Lower leg skin (tissue), 4 donors: ENCODE measurements at regions not wholly inside any gene's neighbourhood (a gene's known extent, or its start where the extent isn't known, plus 50 kb on each side); places are given as distances from the start of the nearest gene placed in this dataset.

ENCODE experiments used
- DNase-seq, 2 donors: peaks; one replicate each; pipeline ENCODE4 v3.0.0-alpha.2; 2019; ENCODE audit warnings: low spot score in 2 of 2
- H3K4me3 ChIP-seq: fragments of 200-600 bp; sonication (generic); 2 replicates; pipeline ENCODE4 v1.5.1; 2017; ENCODE audit warnings: mild to moderate bottlenecking, low read depth; ENCODE audit not compliant: poor library complexity, severe bottlenecking
- CTCF ChIP-seq, 3 donors: fragments of 450-650 bp; IDR thresholded peaks; one replicate each; pipeline ENCODE4 v1.5.1; 2016; ENCODE audit warnings: antibody characterized with exemption in 3 of 3, mild to moderate bottlenecking in 3 of 3, moderate library complexity in 2 of 3
- POLR2A ChIP-seq, 2 donors: fragments of 450-650 bp; IDR thresholded peaks; one replicate each; pipeline ENCODE4 v1.6.1; 2016 to 2017; ENCODE audit warnings: antibody characterized with exemption in 2 of 2, mild to moderate bottlenecking in 1 of 2, moderate library complexity in 1 of 2
- WGBS, 2 donors: methylation state at CpG; one replicate each; pipeline ENCODE4 v1.1.5; 2018; 5-methylcytosine and 5-hydroxymethylcytosine counted together
- intact Hi-C: fragments of 100-400 bp; cut with DNase I; formaldehyde crosslinking; loops from one replicate; pipeline ENCODE4 v1.15.0; 2023; ENCODE audit warnings: low total_unique reads

- no peak for DNase-seq
- intact Hi-C loops, result no loop called here
- no peak overlapping the region for H3K4me3 ChIP-seq
- 100% methylated on average over 2 of the region's 2 CpGs for WGBS, 2 donors
- TF ChIP-seq CTCF (IDR thresholded peaks at IDR 0.05) (no peak), POLR2A (IDR thresholded peaks at IDR 0.05) (no peak)
These were observed 85.6 kb upstream of the LHCGR start for GRCh38 chr2:48841126-48841525.

GRCh38 chr2:48838029-48838428, 82.5 kb upstream of the LHCGR start:
- intact Hi-C loops, result no loop called here
- WGBS, 2 donors, result 52 to 60% methylated on average over 2 of the region's 2 CpGs
- TF ChIP-seq POLR2A (IDR thresholded peaks at IDR 0.05) (no peak), CTCF (IDR thresholded peaks at IDR 0.05) (no peak)
- no peak overlapping the region for H3K4me3 ChIP-seq
- DNase-seq, result no peak

GRCh38 chr2:48829569-48829968, 74.0 kb upstream of the LHCGR start:
- no peak overlapping the region for H3K4me3 ChIP-seq
- no peak for DNase-seq
- intact Hi-C loops, result no loop called here
- TF ChIP-seq POLR2A (IDR thresholded peaks at IDR 0.05), result no peak
- no peak for TF ChIP-seq CTCF (IDR thresholded peaks at IDR 0.05)

- intact Hi-C loops, result no loop called here
- H3K4me3 ChIP-seq, result no peak overlapping the region
- DNase-seq, result no peak
- TF ChIP-seq POLR2A (IDR thresholded peaks at IDR 0.05), result no peak
- TF ChIP-seq CTCF (IDR thresholded peaks at IDR 0.05), result no peak
These were observed 73.5 kb upstream of the LHCGR start for GRCh38 chr2:48829036-48829435.

- intact Hi-C loops, result no loop called here
- 79 to 89% methylated on average over 2 to 4 of the region's 4 CpGs for WGBS, 2 donors
- DNase-seq, result no peak
- TF ChIP-seq POLR2A (IDR thresholded peaks at IDR 0.05) (no peak), CTCF (IDR thresholded peaks at IDR 0.05) (no peak)
- H3K4me3 ChIP-seq, result no peak overlapping the region
These were observed 71.5 kb upstream of the LHCGR start for GRCh38 chr2:48826986-48827385.

GRCh38 chr2:48824116-48824515, 68.6 kb upstream of the LHCGR start:
- no peak overlapping the region for H3K4me3 ChIP-seq
- 67 to 70% methylated on average over 3 of the region's 3 CpGs for WGBS, 2 donors
- DNase-seq, result no peak
- intact Hi-C loops, result no loop called here
- TF ChIP-seq POLR2A (IDR thresholded peaks at IDR 0.05), result no peak
- no peak for TF ChIP-seq CTCF (IDR thresholded peaks at IDR 0.05)
